Muscle of back (tissue), 3 donors: ENCODE measurements at regions not wholly inside any gene's neighbourhood (a gene's known extent, or its start where the extent isn't known, plus 50 kb on each side); places are given as distances from the start of the nearest gene placed in this dataset.
"Not testable (repeated sequence)": the region's sequence is repeated elsewhere in the genome, so short reads cannot be mapped to it uniquely, and the experiment has no call there.

Experiments used
- DNase-seq, 3 donors: peaks; one replicate each; pipeline versions ENCODE4 v3.0.0 to v3.0.0-alpha.2; 2013

DNA sequence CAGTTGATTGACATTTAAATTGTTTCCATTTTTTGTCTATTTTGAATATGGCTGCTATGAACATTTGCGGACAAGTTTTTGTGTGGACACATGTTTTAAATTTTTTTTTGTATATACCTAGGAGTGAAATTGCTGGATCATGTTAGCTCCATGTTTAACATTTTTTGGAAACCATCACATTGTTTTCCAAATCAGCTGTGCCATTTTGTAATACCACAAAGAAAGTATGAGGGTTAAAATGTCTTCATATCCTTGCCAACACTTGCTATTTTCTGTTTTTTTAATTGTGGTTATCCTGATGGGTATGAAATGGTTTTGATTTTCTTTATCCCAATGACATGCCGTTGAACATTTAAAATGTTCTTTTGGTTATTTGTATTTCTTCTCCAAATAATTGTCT lies 52.1 kb downstream of the CARTPT start:
- no peak for DNase-seq

DNA sequence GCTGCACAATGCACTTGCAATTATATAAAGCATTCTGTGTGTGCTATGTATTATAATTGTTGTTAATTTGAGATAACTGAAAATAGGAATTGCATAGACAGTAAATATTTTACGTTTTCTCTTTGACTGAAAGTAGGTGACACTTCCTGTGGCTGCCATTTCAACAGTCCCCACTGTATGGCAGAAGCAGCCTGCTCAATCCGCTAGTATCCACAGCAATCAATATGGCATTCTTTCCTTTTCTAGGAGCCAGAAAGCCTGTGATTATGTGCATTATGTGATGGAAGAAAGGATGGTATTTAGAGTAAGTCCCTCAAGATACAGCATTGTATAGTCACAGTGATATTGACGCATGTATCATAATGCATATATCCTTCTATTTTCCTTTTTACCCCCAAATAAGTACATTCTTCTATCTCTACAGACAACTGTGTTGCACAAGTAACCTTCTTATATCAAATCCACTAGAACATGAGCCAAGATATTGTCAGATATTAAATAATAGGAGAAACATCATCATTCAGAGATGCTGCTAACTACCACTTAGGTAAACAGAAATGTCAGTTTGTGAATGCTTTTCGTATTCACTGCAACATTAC lies 59.7 kb downstream of the CARTPT start:
- DNase-seq = peak; percentile 15 to 67 (median 24)

DNA sequence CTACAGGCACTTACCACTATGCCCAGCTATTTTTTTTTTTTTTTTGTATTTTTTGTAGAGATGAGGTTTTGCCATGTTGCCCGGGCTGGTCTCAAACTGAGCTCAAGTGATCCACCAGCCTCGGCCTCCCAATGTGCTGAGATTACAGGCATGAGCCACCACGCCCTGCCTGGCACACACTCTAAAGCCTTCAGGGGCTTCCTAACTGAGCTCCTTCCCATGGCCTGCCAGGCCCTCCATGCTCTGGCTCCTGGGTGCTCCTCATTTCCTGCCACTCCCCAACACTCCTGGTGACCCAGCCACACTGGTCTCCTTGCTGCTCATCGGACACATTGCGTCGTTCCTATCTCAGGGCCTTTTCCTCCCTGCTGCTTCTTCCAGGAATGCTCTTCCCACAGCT lies 61.5 kb downstream of the CARTPT start:
- DNase-seq = no peak

DNA sequence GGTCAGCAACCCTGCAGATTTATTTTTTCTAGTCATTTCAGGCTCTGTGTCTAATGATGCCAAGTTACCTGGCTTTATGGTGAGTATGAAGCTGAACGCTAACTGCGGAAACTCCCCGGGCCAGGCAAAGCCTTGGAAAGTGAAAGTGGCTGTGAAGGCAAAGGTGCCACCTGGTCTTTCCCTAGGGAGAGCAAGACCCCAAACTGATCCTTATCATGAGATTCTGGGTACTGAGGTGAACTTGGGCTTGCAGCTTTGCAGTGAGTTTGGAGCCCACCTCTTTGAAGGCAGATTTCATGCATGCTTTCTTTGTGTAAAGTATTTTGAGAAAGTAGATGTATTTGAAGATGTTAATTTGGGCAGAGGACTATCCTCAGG lies 63.3 kb downstream of the CARTPT start:
- DNase-seq = no peak

DNA sequence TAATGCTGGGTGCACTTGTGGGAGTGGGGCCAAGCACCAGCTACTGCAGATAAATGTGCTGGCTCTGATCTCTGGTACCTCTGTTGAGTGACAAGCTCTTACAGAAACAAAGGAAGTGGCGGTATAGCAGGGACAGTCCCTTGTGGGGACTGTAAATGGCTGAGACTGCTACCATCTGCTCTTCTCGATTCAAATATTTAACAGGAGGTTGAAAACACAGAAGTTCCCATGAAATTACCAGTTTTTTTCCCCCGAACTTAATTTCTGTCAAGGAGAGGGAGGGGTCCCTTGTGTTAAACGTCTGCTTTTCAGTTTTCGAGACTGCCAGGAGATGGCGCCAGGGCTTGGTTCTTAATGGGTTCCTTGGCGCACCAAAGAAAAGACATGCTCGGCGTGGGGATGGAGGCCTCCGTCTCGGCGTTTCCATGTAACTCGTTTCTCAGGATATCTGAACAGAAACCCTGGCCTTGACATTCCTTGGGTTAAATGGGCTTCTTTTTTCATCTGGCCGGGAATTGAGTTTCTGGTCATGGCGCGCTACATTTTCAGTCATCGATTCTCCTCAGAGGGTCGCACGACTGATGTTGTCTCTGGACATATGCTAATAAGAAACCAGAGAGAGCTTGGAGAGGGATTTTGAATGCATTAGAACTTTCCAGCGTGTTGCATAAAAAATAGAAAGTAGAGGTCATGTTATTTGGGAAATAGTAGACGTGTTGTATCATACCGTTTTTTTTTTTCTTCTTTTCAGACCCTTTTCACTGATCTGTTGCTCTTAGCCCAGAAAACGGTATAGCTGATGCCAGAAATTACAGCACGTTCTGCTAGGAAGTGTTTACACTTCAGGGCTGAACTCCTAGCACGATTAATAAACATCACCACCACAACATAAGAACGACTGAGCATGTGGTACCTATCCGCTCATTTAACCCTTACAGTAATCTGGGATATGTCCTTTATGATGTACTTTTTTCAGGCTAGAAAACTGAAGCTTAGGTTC lies 64.0 kb downstream of the CARTPT start:
- DNase-seq = peak; percentile 77 to 93 (median 88)

DNA sequence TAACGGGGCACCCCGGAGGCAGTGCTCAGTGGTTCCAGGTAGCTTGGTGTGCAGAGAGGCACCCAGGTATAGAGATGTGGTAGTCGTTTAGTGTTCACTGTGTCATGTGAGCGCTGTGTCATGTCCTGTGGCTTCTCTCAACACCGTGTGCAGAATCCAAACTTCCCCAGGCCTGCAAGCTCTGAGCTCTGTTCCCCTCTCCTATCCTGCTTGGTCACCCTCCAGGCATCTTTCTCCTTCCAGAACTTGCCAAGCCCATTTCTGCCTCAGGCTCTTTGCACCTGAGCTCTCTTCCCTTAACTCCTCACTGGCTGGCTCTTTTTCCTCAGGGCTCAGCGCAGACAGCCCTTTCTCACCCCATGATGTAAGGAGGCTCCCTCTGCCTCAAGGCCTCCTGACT lies 64.8 kb downstream of the CARTPT start:
- no peak for DNase-seq

DNA sequence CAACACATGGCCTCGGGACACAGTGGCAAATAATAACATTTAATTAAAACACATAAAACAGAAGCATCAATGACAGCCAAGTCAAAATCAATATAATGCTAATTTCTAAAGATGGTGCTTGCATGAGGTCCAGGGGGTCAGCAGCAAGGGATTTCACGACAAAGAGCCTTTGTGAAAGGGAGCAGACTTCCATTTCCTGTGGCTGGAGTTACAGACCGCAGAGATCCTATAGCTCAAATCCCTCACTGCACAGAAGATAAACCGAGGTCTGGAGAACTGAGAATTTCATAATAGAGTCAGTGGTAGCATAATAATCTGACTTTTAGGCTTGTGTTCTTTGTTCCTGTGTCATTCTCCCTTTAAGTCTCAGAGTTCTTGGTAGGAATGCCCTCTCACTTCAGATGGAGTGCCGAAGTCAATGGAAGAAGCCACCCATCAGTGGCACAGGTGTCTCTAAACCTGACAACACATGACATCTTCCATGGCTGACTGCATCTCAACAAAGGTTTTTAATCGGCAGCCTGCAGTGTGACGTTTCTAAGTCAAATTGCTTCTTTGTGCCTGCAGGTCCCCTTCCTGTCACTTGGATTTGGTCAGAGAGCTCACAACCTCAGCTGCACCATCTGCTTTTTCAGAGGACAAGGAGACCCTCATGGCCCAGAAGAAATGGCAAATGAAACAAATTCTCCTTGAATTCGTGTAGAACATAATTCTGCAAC lies 67.4 kb downstream of the CARTPT start:
- no peak for DNase-seq

DNA sequence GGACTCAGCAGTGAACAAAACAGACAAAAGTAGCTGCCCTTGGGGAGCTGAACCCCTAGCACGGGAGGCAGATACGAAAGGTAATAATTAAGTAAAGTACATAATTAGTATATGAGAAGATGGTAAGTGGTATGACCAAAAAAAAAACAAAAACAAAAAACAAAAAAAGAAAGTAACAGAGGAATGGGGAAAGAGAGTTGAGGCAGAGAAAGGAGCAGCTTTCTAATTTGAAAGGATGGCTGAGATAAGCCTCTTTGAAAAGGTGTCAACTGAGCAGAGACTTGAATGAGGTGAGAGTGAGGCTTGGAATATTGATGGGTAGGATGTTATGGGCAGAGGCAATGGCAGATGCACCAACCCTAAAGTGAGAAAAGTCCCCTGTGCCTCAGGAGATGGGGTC lies 69.7 kb downstream of the CARTPT start:
- DNase-seq = no peak

DNA sequence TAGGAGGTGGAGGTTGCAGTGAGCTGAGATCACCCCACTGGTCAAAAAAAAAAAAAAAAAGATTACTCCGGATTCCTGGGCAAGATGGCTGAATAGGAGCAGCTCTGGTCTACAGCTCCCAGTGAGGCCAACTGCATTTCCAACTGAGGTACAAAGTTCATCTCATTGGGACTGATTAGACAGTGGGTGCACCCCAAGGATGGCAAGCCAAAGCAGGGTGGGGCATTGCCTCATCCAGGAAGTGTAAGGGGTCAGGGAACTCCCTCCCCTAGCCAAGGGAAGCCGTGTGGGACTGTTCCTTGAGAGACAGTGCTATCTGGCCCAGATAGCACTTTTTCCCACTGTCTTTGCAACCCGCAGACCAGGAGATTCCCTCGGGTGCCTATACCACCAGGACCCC lies 70.7 kb downstream of the CARTPT start:
- no peak for DNase-seq

DNA sequence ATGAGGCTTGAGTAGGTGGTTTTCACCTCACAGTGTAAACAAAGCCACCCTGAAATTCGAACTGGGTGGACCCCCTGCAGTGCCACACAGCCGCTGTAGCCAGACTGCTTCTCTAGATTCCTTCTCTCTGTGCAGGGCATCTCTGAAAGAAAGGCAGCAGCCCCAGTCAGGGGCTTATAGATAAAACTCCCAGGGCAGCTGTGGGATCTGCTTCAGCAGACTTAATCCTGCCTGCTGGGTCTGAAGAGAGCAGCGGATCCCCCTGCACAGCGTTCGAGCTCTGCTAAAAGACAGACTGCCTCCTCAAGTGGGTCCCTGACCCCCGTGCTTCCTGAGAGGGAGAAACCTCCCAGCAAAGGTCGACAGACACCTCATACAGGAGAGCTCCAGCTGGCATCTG lies 71.4 kb downstream of the CARTPT start:
- no peak for DNase-seq

DNA sequence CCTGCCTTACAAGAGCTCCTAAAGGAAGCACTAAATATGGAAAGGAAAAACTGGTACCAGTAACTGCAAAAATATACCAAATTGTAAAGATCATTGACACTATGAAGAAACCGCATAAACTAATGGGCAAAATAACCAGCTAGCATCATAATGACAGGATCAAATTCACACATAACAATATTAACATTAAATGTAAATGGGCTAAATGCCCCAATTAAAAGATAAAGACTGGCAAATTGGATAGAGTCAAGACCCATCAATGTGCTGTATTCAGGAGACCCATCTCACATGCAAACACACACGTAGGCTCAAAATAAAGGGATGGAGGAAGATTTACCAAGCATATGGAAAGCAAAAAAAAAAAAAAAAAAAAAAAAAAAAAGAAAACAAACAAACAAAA lies 73.0 kb downstream of the CARTPT start:
- DNase-seq = not testable (repeated sequence)

DNA sequence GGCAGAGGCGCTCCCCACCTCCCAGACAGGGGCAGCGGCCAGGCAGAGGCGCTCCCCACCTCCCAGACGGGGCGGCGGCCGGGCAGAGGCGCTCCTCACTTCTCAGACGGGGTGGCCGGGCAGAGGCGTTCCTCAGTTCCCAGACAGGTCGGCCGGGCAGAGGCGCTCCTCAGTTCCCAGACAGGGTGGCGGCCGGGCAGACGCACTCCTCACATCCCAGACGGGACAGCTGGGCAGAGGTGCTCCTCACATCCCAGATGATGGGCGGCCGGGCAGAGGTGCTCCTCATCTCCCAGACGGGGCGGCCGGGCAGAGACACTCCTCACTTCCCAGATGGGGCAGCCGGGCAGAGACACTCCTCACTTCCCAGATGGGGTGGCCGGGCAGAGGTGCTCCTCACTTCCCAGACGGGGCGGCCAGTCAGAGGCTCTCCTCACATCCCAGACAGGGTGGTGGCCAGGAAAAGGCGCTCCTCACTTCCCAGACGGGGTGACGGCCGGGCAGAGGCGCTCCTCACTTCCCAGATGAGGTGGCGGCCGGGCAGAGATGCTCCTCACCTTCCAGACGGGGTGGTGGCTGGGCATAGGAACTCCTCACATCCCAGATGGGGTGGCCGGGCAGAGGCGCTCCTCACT lies 75.1 kb downstream of the CARTPT start:
- DNase-seq = no peak

DNA sequence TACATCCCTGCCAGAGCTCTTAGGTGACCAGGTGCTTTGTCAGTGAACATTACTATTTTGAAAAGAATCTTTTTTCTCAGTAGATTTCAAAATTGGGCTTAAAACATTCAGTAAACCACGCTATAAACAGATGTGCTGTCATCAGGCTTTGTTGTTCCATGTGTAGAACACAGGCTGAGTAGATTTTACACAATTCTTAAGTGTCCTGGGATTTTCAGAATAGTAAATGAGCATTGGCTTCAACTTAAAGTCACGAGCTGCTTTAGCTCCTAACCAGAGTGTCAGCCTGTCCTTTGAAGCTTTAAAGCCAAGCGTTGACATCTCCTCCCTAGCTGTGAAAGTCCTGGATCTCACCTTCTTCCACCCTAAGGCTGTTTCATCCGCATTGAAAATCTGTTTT lies 83.6 kb downstream of the CARTPT start:
- DNase-seq = peak in 1 of 3 donors; percentile 13

DNA sequence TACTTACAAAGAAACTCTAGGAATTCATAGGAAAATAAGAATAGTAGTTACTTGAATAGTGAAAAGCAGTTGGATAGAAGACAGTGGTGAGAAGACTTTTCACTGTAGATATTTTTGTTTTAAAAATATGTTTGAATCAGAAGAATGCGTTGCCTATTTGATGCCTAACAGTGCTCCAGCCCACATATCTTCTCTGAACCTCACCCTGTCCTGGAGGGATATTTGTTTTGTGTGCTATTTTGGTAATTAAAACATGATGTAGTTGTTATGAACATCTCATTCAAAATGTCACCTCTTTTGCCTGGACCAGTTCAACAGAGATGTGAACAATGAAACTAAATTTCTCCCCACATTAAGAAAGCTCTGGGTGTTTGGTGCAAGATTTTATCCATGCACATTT lies 87.6 kb downstream of the CARTPT start:
- DNase-seq = no peak

DNA sequence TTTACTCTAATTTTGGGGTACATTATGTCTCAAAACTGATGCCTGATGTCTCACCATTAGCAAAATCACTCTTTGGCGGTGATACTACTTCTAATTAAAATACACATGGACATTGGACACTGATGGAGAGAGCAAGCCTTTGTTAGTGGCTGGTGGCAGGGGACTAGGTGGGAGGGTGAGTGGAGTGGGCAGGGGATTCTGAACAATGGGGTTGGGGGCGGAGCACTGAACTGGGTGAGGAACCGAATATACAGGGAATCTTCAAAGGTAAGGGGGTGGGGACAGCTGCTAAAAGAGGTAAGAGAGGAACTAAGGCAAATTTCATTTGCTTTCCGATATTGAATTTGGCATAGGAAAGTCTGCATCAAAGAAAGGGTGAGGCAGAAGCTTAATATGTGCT lies 88.8 kb downstream of the CARTPT start:
- no peak for DNase-seq

DNA sequence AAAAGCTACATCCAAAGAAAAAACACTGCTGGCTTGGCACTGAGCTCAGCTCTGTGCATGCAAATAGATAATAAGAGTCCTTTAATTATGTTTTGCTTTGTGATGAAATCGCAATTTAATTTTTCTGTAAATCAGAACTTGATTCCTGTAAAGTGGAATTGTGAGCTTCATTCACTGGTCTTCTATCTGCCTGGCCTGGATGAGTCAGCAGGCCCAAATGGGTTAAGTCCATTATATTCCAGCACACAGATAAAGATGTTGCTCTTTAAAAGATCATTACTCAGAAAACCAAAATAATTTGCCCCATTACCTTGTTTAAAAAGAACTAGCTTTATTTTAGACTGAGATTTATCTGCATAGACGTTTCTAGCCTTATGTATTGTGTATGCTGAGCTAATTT lies 90.4 kb downstream of the CARTPT start:
- no peak for DNase-seq

DNA sequence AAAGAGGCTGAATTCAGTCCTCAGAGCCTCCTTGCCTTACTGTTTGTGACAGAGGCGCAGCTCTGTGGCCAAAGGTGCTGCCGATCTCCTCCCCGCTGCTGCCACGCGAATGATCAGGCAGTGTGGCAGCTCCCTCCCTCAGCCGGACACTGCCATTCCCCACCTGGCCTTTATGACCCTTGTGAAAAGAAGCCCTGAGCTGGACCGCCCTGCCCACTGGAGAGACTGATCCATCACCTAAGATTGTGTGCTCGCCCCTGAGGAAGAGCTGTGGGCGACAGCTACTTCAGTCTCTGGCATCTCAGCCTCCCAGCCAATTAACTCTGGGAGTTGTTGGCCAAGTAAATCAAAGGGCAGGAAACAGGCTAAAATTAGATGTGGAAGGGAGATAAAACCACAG lies 90.9 kb downstream of the CARTPT start:
- no peak for DNase-seq

DNA sequence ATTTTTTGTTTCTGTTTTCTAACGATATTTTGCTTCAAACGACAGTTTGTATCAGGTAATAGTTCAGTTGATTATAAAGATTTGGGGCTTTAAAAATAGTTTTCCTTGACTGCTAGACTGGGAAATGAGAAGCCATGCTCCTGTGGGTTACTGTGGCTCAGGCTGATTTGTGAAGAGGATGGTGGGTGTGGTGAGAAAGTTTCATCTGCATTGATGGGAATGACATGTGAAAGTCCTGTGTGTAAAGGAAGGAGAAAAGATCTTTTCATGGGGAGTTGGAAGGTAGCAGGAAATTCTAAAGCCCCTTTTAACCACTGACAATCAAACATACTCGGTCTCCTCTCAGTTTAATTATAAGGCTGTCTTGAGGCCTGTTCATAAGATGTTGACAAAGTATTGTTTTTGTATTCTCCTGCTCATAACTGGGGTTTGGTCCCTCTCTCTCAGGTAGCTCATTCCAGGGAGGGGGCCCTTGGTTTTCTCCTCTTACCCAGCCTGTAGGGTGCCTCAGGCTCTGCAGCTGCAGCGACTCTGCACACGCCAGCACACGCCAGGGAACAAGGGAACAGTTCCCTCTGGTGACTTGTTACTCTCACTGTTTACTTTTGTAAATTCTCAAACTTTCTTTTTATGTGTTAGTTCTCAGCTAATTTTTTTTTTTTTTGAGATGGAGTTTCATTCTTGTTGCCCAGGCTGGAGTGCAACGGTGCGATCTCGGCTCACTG lies 91.6 kb downstream of the CARTPT start:
- DNase-seq = no peak

DNA sequence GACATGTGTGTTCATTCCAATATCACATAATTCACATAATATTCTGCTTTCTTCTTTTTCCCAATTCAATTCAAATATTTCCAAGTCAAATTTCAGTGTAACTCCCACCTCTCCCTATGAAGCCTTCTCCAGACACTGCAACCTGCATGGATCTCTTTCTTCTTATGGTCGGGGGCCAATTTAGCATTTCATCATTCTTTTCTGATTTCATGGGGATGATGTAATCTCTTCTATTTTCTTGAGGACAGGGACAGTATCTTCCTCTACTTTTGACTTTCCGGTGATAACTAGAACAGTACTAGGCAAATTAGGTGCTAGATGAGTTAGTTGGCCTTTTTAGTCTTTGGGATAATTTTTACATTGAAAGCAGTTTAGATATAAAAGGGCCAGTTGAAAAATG lies 92.7 kb downstream of the CARTPT start:
- no peak for DNase-seq

DNA sequence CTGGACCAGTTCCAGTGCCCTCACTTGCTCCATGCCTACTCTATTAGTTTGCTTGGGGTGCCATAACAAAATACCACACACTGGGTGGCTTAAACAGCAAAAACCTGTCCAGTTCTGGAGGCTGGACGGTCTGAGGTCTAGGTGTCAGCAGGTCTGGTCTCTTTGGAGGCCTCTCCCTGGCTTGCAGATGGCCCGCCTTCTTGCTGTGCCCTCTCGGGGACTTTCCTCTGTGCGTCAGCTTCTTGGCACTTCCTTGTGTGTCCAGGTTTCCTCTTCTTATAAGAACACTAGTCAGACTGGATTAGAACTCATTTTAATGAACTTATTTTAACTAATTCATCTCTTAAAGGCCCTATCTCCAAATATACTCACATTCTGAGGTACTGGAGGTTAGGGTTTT lies 97.2 kb downstream of the CARTPT start:
- DNase-seq = no peak

DNA sequence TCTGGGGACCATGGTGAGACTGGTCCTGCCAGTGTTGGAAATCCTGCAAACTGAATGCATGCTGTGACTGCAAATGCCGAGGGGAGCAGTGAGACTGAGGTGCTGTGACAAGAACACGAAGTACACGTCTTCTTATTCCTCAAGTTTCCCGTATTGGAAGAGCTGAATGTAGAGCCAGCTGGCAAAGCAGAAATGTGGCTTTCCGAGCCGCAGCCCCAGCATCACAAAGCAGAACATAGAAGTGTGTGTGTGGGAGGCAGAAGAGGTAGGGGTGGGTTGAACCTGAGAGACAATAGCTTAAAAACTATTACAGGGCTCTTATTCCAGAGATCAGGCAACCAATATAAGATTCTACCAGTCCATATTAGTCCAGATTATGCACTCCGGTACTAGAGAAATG lies 98.8 kb downstream of the CARTPT start:
- no peak for DNase-seq

DNA sequence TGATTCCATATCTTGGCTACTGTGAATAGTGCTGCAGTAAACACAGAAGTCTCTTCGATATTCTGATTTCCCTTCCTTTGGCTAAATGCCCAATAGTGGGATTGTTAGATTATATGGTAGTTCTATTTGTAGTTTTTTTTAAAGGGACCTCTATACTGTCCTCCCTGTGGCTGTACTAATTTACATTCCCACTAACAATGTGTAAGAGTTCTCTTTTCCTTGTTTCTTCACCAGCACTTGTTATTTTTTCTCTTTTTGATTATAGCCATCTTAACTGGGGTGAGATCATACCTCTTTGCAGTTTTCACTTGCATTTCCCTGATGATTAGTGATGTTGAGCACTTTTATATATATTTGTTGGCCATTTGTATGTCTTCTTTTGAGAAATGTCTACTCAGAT lies 102.0 kb downstream of the CARTPT start:
- no peak for DNase-seq
